GM21390 (cell line): ENCODE measurements at regions not wholly inside any gene's neighbourhood (a gene's known extent, or its start where the extent isn't known, plus 50 kb on each side); places are given as distances from the start of the nearest gene placed in this dataset.

Experiments used
- ATAC-seq: cut with Tn5 transposase; IDR thresholded peaks from one replicate; pipeline ENCODE4 v1.9.1; 2021; ENCODE audit not compliant: unreplicated experiment

GRCh38 chr7:25496476-25497368 lies 268.4 kb upstream of the NPVF start:
- peak; percentile 91 for ATAC-seq

DNA sequence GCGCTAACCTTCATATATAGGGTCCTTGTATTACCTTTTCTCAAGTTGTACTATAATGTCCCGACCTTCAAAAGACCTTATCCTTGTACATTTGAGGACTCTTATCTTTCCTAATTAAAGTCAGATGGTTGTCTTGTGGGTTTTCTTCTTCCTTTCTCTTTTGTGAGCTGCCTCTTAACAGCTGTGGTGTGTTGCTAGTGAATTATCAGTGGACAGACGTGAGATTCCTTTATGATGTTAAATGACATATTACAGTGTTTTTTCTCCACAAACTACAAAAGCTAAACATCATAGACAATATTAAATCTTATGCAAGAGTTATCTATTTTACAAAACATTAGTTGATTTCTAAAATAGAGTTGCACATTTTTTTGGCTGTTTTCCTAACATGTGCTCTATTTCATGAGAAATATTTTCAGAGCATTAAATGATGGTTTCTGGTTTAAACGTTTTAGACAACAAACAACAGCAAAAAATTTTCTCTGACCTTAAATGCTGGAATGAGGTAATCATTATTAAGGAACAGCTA lies 272.2 kb upstream of the NPVF start:
- no peak for ATAC-seq

- ATAC-seq: no peak
These were observed 275.0 kb upstream of the NPVF start for GRCh38 chr7:25503306-25503705.

- no peak for ATAC-seq
These were observed 283.9 kb upstream of the NPVF start for GRCh38 chr7:25512061-25512687.

GRCh38 chr7:25515633-25516275 lies 287.5 kb upstream of the NPVF start:
- no peak for ATAC-seq

GRCh38 chr7:25517906-25518305 lies 289.6 kb upstream of the NPVF start:
- no peak for ATAC-seq

GRCh38 chr7:25520017-25520416 lies 291.7 kb upstream of the NPVF start:
- ATAC-seq: no peak

DNA sequence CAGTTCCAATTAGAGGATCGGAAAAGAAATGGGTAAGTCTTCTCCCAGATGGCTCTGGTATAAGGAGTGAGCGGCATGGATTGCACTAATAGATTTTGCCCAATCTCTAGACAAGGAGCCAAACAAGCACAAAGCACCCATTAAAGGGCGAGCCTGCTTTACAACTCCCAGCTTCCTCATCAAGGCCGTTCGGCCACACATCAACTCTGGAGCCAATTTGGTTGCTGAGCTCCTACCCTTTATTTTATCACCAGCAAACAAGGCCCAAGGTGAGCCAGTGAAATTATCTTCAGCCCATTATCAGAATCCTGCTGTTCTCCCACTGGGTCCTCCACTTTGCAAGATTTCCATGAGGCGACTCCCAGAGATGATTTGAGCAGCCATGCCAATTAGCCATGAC lies 292.2 kb upstream of the NPVF start:
- no peak for ATAC-seq

GRCh38 chr7:25521236-25521635 lies 292.9 kb upstream of the NPVF start:
- ATAC-seq: no peak

GRCh38 chr7:25522727-25523126 lies 294.4 kb upstream of the NPVF start:
- no peak for ATAC-seq

DNA sequence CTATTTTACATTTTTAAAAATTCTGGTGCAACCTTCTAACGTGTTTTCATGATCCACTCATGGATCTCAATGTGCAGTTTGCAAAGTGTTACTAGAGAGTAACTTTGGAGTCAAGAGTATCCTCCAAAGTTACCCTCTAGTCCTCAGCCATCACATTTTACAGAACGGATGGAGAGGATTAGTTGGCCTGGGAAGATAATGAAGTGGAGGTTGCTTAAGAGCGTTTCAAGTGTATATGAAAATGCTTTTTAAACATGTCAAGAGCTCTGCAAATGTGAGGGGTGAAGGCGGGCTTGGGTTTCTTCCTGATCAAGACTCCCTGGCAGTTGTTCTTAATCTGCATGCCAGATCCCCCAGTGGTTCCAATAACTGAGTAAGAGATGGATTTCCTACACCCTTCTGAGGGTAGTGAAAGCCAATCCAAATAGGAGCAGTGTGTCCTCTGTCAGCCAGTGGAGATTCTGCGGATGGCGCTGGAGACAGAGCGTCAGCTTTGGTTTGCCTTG lies 299.4 kb upstream of the NPVF start:
- no peak for ATAC-seq

GRCh38 chr7:25529320-25529719 lies 301.0 kb upstream of the NPVF start:
- ATAC-seq: no peak

DNA sequence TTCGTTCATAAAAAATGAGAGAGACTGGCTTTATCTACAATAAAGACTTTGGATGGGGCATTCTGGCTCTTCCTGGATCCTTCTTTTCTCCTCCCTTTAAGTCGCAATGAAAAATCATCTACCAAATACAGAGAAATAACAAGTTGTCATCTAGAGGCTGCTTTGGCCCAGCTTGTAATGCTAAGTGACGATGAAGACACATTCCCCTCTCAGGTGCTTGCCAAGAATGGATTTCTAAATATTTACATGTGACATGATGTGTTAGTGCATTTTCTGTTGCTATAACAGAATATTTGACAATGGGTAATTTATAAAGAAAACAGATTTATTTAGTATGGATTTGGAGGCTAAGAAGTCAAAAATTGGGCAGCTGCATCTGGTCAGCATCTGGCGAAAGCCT lies 308.6 kb upstream of the NPVF start:
- no peak for ATAC-seq

- no peak for ATAC-seq
These were observed 309.5 kb upstream of the NPVF start for GRCh38 chr7:25537662-25538375.

- ATAC-seq: no peak
These were observed 313.0 kb upstream of the NPVF start for GRCh38 chr7:25541094-25541821.

GRCh38 chr7:25541877-25542276 lies 313.6 kb upstream of the NPVF start:
- ATAC-seq: no peak

GRCh38 chr7:25543210-25543609 lies 314.9 kb upstream of the NPVF start:
- no peak for ATAC-seq

DNA sequence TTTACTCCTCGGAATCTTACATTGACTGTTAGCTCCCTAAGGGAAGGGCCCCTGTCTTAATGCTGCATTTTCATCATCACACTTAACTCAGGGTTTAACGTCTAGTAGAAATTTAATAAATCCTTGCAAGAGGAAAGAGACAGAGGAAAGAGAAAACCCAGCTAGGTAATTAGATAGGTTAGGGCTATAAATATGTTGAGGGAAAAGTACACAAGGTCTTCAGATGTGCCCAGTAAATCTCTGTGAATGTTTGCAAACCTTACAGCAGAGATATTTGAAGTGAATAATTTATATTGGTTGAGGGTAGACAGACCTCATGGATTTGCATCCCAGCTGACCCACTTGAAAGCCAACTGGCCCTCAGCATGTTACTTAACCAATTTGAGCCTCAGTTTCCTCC lies 315.5 kb upstream of the NPVF start:
- ATAC-seq: no peak

DNA sequence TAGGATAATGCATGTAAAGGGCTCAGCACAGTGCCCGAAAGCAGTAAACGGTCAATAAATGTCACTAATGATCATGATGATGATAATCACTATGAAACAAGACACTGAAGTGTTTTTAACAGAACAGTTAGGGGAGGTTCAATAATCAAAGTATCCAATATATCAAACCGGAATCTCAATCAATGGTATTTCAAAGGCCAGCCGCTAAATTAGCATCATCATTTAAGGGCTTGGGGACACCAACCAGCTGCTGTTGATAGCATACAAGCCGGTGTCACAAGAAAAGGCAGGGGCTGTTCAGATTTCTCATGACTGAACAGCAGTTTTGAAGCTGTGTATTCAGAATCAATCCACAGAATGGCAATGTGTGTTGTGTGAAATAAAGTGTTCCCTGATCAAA lies 316.0 kb upstream of the NPVF start:
- no peak for ATAC-seq
